Caco-2 (cell line): ENCODE measurements at regions not wholly inside any gene's neighbourhood (a gene's known extent, or its start where the extent isn't known, plus 50 kb on each side); places are given as distances from the start of the nearest gene placed in this dataset.

Source experiments
- BruUV-seq: library from RNA; stranded (reverse); fragments of 400-500 nt; replicated peaks from 2 replicates; lab custom pipeline; 2021; lab: Mats Ljungman, UMichigan
- CTCF ChIA-PET: fragments of 300-600 bp; sonication (Branson Sonifier 250); formaldehyde crosslinking; loops from one replicate; lab custom pipeline; 2022; ENCODE audit warnings: antibody characterized with exemption; lab: Charles Lee
- POLR2A ChIA-PET: fragments of 300-600 bp; sonication (Branson Sonifier 250); formaldehyde crosslinking; loops from one replicate; lab custom pipeline; 2022; ENCODE audit warnings: antibody characterized with exemption; lab: Charles Lee
- DNase-seq, 2 experiments: peaks; one replicate each; pipeline versions ENCODE4 v3.0.0 to v3.0.0-alpha.2; 2020 to 2022
- H3K27me3 ChIP-seq: replicated peaks from 2 replicates; pipeline ENCODE4 v1.6.0; 2011; ENCODE audit warnings: low read length; ENCODE audit not compliant: control insufficient read depth, insufficient read depth
- H3K36me3 ChIP-seq: 2 replicates; pipeline ENCODE4 v1.5.1; 2011; ENCODE audit warnings: low read length; ENCODE audit not compliant: control insufficient read depth, insufficient read depth
- H3K4me1 ChIP-seq: fragments of 250-450 bp; sonication (Bioruptor Pico); 2 replicates; pipeline ENCODE4 v1.5.1; 2020; ENCODE audit warnings: mild to moderate bottlenecking
- H3K4me3 ChIP-seq: 2 replicates; pipeline ENCODE4 v1.5.1; 2011; ENCODE audit warnings: low read depth, mild to moderate bottlenecking, control low read depth, low read length
- H3K9me3 ChIP-seq: fragments of 250-450 bp; sonication (Bioruptor Pico); 2 replicates; pipeline ENCODE4 v1.5.1; 2020; ENCODE audit warnings: mild to moderate bottlenecking, moderate library complexity
- H3K27ac Mint-ChIP-seq: one replicate; pipeline ENCODE4 v1.8.0; 2022; ENCODE audit warnings: mixed read lengths; ENCODE audit not compliant: unreplicated experiment
- H3K27me3 Mint-ChIP-seq: one replicate; pipeline ENCODE4 v1.8.0; 2022; ENCODE audit warnings: mixed read lengths; ENCODE audit not compliant: insufficient read depth, unreplicated experiment
- H3K36me3 Mint-ChIP-seq: one replicate; pipeline ENCODE4 v1.8.0; 2022; ENCODE audit warnings: mild to moderate bottlenecking, mixed read lengths; ENCODE audit not compliant: insufficient read depth, unreplicated experiment
- H3K4me1 Mint-ChIP-seq: one replicate; pipeline ENCODE4 v1.8.0; 2022; ENCODE audit warnings: low read depth, mixed read lengths; ENCODE audit not compliant: unreplicated experiment
- H3K4me3 Mint-ChIP-seq: one replicate; pipeline ENCODE4 v1.8.0; 2022; ENCODE audit warnings: mild to moderate bottlenecking, moderate library complexity, mixed read lengths; ENCODE audit not compliant: unreplicated experiment
- H3K9me3 Mint-ChIP-seq: one replicate; pipeline ENCODE4 v1.8.0; 2022; ENCODE audit warnings: mixed read lengths; ENCODE audit not compliant: unreplicated experiment
- intact Hi-C: fragments of 100-400 bp; cut with micrococcal nuclease; formaldehyde crosslinking; loops from one replicate; pipeline ENCODE4 v1.10.0; 2022; ENCODE audit not compliant: unreplicated experiment
- TF ChIP-seq, protein P1 (sequence below), 2 experiments: fragments of 200-600 bp in 1 of 2; IDR thresholded peaks; 1 replicate in 1 of 2; 2 replicates in 1 of 2; pipeline versions ENCODE4 v1.5.1 to v1.8.0; 2011 to 2022; ENCODE audit warnings: antibody characterized with exemption in 1 of 2, control low read depth in 1 of 2, inconsistent platforms in 1 of 2, low read depth in 1 of 2, low read length in 1 of 2, mild to moderate bottlenecking in 1 of 2, moderate library complexity in 1 of 2; ENCODE audit not compliant: insufficient read depth in 1 of 2, severe bottlenecking in 1 of 2, unreplicated experiment in 1 of 2

DNA sequence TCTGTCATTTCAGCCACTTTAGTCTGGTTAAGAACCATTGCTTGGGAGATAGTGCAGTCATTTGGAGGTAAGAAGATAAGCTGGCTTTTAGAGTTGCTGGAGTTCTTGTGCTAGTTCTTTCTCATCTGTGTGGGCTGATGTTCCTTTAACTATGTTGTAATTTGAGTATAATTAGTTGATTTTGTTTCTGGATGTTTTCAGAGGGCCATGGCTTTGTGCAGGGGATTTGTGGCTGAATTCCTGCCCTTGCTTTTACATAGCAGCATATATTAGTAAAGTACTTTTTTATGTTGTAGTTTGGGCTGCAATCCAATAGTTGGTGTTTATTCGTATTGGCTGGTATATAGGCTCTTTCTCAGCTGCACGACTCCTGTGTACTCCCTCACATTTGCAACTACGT lies 339.6 kb downstream of the ANKRD50 start:
- Histone ChIP-seq H3K9me3 (no peaks in the 10 kb centered on the region), H3K4me1 (no peaks in the 10 kb centered on the region), H3K4me3 (no peak overlapping the region), H3K36me3 (no peaks in the 10 kb centered on the region), H3K27me3 (no peaks in the 10 kb centered on the region)
- H3K4me3 Mint-ChIP-seq: no peak overlapping the region
- POLR2A ChIA-PET: no interaction called here
- CTCF ChIA-PET: no interaction called here
- H3K36me3 Mint-ChIP-seq: no peaks in the 10 kb centered on the region
- TF ChIP-seq, protein P1, sequence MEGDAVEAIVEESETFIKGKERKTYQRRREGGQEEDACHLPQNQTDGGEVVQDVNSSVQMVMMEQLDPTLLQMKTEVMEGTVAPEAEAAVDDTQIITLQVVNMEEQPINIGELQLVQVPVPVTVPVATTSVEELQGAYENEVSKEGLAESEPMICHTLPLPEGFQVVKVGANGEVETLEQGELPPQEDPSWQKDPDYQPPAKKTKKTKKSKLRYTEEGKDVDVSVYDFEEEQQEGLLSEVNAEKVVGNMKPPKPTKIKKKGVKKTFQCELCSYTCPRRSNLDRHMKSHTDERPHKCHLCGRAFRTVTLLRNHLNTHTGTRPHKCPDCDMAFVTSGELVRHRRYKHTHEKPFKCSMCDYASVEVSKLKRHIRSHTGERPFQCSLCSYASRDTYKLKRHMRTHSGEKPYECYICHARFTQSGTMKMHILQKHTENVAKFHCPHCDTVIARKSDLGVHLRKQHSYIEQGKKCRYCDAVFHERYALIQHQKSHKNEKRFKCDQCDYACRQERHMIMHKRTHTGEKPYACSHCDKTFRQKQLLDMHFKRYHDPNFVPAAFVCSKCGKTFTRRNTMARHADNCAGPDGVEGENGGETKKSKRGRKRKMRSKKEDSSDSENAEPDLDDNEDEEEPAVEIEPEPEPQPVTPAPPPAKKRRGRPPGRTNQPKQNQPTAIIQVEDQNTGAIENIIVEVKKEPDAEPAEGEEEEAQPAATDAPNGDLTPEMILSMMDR (IDR thresholded peaks at IDR 0.05; ENCODE audit: insufficient read depth in 1 of 2, low read depth in 1 of 2, low read length in 1 of 2, severe bottlenecking in 1 of 2, unreplicated experiment in 1 of 2): no peak
- intact Hi-C loops: no loop called here
- H3K27me3 Mint-ChIP-seq: no peaks in the 10 kb centered on the region
- BruUV-seq: no TSS peak
- H3K4me1 Mint-ChIP-seq: no peaks in the 10 kb centered on the region
- no peaks in the 10 kb centered on the region for H3K9me3 Mint-ChIP-seq
- no peak overlapping the region for H3K27ac Mint-ChIP-seq
- DNase-seq: no peak

DNA sequence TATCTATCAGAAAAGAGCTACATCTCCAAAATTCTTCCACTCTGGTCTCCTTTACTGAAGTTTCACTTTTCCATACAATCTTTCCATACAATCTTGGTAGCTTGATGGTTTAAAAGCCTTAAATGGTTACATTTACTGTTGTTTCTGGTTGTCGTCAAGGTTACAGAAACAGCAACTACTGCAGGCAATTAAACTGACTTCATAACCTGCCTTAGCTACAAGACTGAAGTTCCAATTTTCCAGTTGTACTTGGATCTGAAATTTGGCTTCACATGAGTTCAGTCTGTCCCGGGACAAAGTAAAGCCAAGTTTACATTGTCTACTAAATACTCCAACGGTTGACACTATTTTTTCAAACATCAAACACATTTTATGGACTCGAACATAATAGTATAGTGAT lies 326.4 kb downstream of the ANKRD50 start:
- intact Hi-C loops: no loop called here
- Histone ChIP-seq H3K36me3 (no peaks in the 10 kb centered on the region), H3K27me3 (no peaks in the 10 kb centered on the region), H3K4me1 (no peaks in the 10 kb centered on the region), H3K9me3 (no peaks in the 10 kb centered on the region), H3K4me3 (no peak overlapping the region)
- peaks cover 6% of the 10 kb centered on the region for H3K4me1 Mint-ChIP-seq
- BruUV-seq: no TSS peak
- POLR2A ChIA-PET: no interaction called here
- no peak for DNase-seq
- no peak overlapping the region for H3K27ac Mint-ChIP-seq
- no peak overlapping the region for H3K4me3 Mint-ChIP-seq
- no peaks in the 10 kb centered on the region for H3K27me3 Mint-ChIP-seq
- H3K9me3 Mint-ChIP-seq: no peaks in the 10 kb centered on the region
- TF ChIP-seq, protein P1 (IDR thresholded peaks at IDR 0.05; ENCODE audit: insufficient read depth in 1 of 2, low read depth in 1 of 2, low read length in 1 of 2, severe bottlenecking in 1 of 2, unreplicated experiment in 1 of 2): no peak
- no peaks in the 10 kb centered on the region for H3K36me3 Mint-ChIP-seq
- CTCF ChIA-PET: no interaction called here

DNA sequence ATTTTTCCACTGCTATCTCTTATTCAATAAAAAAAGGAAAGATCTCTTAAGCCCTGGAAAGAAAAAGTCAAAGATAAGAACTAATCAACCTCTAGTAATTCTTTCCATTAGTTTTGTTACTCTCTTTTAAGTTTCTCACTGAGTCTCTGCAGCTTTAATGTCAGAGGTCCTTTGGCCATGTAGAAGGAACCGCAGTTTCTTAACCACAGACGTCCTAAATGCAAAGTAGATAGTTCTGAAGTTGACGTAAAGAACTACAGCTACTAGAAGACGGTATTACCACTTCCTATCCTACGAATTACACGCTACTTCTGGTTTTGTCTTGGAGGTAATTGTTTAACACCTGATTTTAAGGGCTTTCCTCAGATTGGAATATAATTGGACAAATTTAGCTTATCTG lies 325.9 kb downstream of the ANKRD50 start:
- no peak for DNase-seq
- Mint-ChIP-seq H3K36me3 (no peaks in the 10 kb centered on the region), H3K27ac (no peak overlapping the region), H3K4me1 (peaks cover 6% of the 10 kb centered on the region), H3K9me3 (no peaks in the 10 kb centered on the region), H3K4me3 (no peak overlapping the region), H3K27me3 (no peaks in the 10 kb centered on the region)
- POLR2A ChIA-PET: no interaction called here
- CTCF ChIA-PET: no interaction called here
- BruUV-seq: no TSS peak
- intact Hi-C loops: no loop called here
- Histone ChIP-seq H3K36me3 (no peaks in the 10 kb centered on the region), H3K4me1 (no peaks in the 10 kb centered on the region), H3K27me3 (no peaks in the 10 kb centered on the region), H3K4me3 (no peak overlapping the region), H3K9me3 (no peaks in the 10 kb centered on the region)
- TF ChIP-seq, protein P1 (IDR thresholded peaks at IDR 0.05; ENCODE audit: insufficient read depth in 1 of 2, low read depth in 1 of 2, low read length in 1 of 2, severe bottlenecking in 1 of 2, unreplicated experiment in 1 of 2): no peak
